Suppressor macrophage treated with lipopolysaccharide for 1 hour (primary cell): ENCODE measurements at regions not wholly inside any gene's neighbourhood (a gene's known extent, or its start where the extent isn't known, plus 50 kb on each side); places are given as distances from the start of the nearest gene placed in this dataset.
"Not testable (repeated sequence)": the region's sequence is repeated elsewhere in the genome, so short reads cannot be mapped to it uniquely, and the experiment has no call there.

Experiments used
- DNase-seq, 3 donors: peaks; one replicate each; pipeline ENCODE4 v3.0.0-alpha.2; 2020 to 2022

GRCh38 chr3:89783341-89783927 lies 676.0 kb downstream of the EPHA3 start:
- no peak for DNase-seq

- no peak for DNase-seq
These were observed 680.1 kb downstream of the EPHA3 start for GRCh38 chr3:89787485-89787884.

- no peak for DNase-seq
These were observed 680.6 kb downstream of the EPHA3 start for GRCh38 chr3:89787979-89788378.

- DNase-seq = no peak
These were observed 688.1 kb downstream of the EPHA3 start for GRCh38 chr3:89795506-89795905.

GRCh38 chr3:89802881-89803280 lies 695.5 kb downstream of the EPHA3 start:
- DNase-seq = no peak

- DNase-seq = no peak
These were observed 696.3 kb downstream of the EPHA3 start for GRCh38 chr3:89803711-89804110.

- DNase-seq = no peak
These were observed 698.7 kb downstream of the EPHA3 start for GRCh38 chr3:89806166-89806565.

- no peak for DNase-seq
These were observed 701.3 kb downstream of the EPHA3 start for GRCh38 chr3:89808680-89809197.

- DNase-seq = no peak
These were observed 706.1 kb downstream of the EPHA3 start for GRCh38 chr3:89813500-89813899.

GRCh38 chr3:89841041-89841440 lies 733.6 kb downstream of the EPHA3 start:
- DNase-seq = no peak

- DNase-seq = no peak
These were observed 737.6 kb downstream of the EPHA3 start for GRCh38 chr3:89845053-89845452.

- DNase-seq = no peak
These were observed 740.5 kb downstream of the EPHA3 start for GRCh38 chr3:89847955-89848354.

GRCh38 chr3:89851974-89852621 lies 744.7 kb downstream of the EPHA3 start:
- no peak for DNase-seq

GRCh38 chr3:89859757-89860156 lies 752.3 kb downstream of the EPHA3 start:
- no peak for DNase-seq

- DNase-seq = no peak
These were observed 759.9 kb downstream of the EPHA3 start for GRCh38 chr3:89867286-89867685.

- no peak for DNase-seq
These were observed 768.7 kb downstream of the EPHA3 start for GRCh38 chr3:89876116-89876515.

- DNase-seq = no peak
These were observed 769.8 kb downstream of the EPHA3 start for GRCh38 chr3:89877230-89877629.

- no peak for DNase-seq
These were observed 782.0 kb downstream of the EPHA3 start for GRCh38 chr3:89889386-89889785.

GRCh38 chr3:89908711-89909213 lies 801.3 kb downstream of the EPHA3 start:
- no peak for DNase-seq

- no peak for DNase-seq
These were observed 804.6 kb downstream of the EPHA3 start for GRCh38 chr3:89912031-89912430.

- no peak for DNase-seq
These were observed 816.6 kb downstream of the EPHA3 start for GRCh38 chr3:89923921-89924610.

GRCh38 chr3:89925976-89926375 lies 818.6 kb downstream of the EPHA3 start:
- no peak for DNase-seq

GRCh38 chr3:89932882-89933281 lies 825.5 kb downstream of the EPHA3 start:
- DNase-seq = no peak

- DNase-seq = not testable (repeated sequence)
These were observed 837.0 kb downstream of the EPHA3 start for GRCh38 chr3:89944461-89944860.
